HFFc6 (cell line): ENCODE measurements at regions not wholly inside any gene's neighbourhood (a gene's known extent, or its start where the extent isn't known, plus 50 kb on each side); places are given as distances from the start of the nearest gene placed in this dataset.

Experiments
- DNase-seq: peaks from one replicate; pipeline ENCODE4 v3.0.0-alpha.2; 2018
- H3K27ac Mint-ChIP-seq: 2 replicates; pipeline ENCODE4 v1.8.0; 2020; ENCODE audit warnings: mild to moderate bottlenecking, mixed read lengths
- H3K27me3 Mint-ChIP-seq: 2 replicates; pipeline ENCODE4 v1.8.0; 2021; ENCODE audit warnings: mild to moderate bottlenecking, moderate library complexity, mixed read lengths; ENCODE audit not compliant: insufficient read depth
- H3K36me3 Mint-ChIP-seq: 2 replicates; pipeline ENCODE4 v1.8.0; 2021; ENCODE audit warnings: low read depth, mixed read lengths
- H3K4me1 Mint-ChIP-seq: 2 replicates; pipeline ENCODE4 v1.8.0; 2020; ENCODE audit warnings: low read depth, mixed read lengths
- H3K4me3 Mint-ChIP-seq: 2 replicates; pipeline ENCODE4 v1.8.0; 2020; ENCODE audit warnings: mild to moderate bottlenecking, moderate library complexity, mixed read lengths
- H3K9me3 Mint-ChIP-seq: 2 replicates; pipeline ENCODE4 v1.8.0; 2020; ENCODE audit warnings: mild to moderate bottlenecking, mixed read lengths
- CTCF ChIP-seq: fragments of 200-600 bp; sonication (generic); IDR thresholded peaks from 2 replicates; pipeline ENCODE4 v1.5.0; 2021; ENCODE audit warnings: antibody characterized with exemption, mild to moderate bottlenecking

GRCh38 chr12:56851462-56851861, 82.7 kb downstream of the SDR9C7 start:
- peaks cover 5% of the 10 kb centered on the region for H3K27me3 Mint-ChIP-seq
- no peak for TF ChIP-seq CTCF

GRCh38 chr12:56840922-56841321, 77.8 kb downstream of the HSD17B6 start:
- peaks cover 30% of the 10 kb centered on the region for H3K4me1 Mint-ChIP-seq
- peaks cover 10% of the 10 kb centered on the region for H3K27me3 Mint-ChIP-seq
- no peak for TF ChIP-seq CTCF
- no peaks in the 10 kb centered on the region; the same call in 1 of the 2 replicates for H3K9me3 Mint-ChIP-seq
- H3K36me3 Mint-ChIP-seq = no peaks in the 10 kb centered on the region
- no peak overlapping the region for H3K4me3 Mint-ChIP-seq
- H3K27ac Mint-ChIP-seq = no peak overlapping the region
- DNase-seq = peak; percentile 25

More at GRCh38 chr12:56851462-56851861, 82.7 kb downstream of the SDR9C7 start:
- H3K4me3 Mint-ChIP-seq = no peak overlapping the region
- peaks cover 10% of the 10 kb centered on the region for H3K9me3 Mint-ChIP-seq
- no peak overlapping the region for H3K27ac Mint-ChIP-seq
- H3K4me1 Mint-ChIP-seq = no peaks in the 10 kb centered on the region
- no peak for DNase-seq
- no peaks in the 10 kb centered on the region; the same call in 1 of the 2 replicates for H3K36me3 Mint-ChIP-seq

GRCh38 chr12:56839915-56840325, 76.8 kb downstream of the HSD17B6 start:
- Mint-ChIP-seq H3K36me3 (no peaks in the 10 kb centered on the region), H3K9me3 (no peaks in the 10 kb centered on the region), H3K27ac (no peak overlapping the region), H3K4me3 (no peak overlapping the region), H3K4me1 (peaks cover 34% of the 10 kb centered on the region), H3K27me3 (peaks cover 10% of the 10 kb centered on the region)
- TF ChIP-seq CTCF = peak; percentile 77
- peak; percentile 55 for DNase-seq

GRCh38 chr12:56839489-56839848, 76.3 kb downstream of the HSD17B6 start:
- Mint-ChIP-seq H3K4me3 (no peak overlapping the region), H3K27ac (no peak overlapping the region), H3K27me3 (peaks cover 7% of the 10 kb centered on the region), H3K9me3 (no peaks in the 10 kb centered on the region), H3K4me1 (peaks cover 34% of the 10 kb centered on the region), H3K36me3 (no peaks in the 10 kb centered on the region)
- DNase-seq = no peak
- no peak for TF ChIP-seq CTCF

- no peak for TF ChIP-seq CTCF
- H3K9me3 Mint-ChIP-seq = no peaks in the 10 kb centered on the region
- DNase-seq = no peak
- no peaks in the 10 kb centered on the region for H3K36me3 Mint-ChIP-seq
- peaks cover 39% of the 10 kb centered on the region for H3K4me1 Mint-ChIP-seq
- no peak overlapping the region for H3K27ac Mint-ChIP-seq
- no peak overlapping the region for H3K4me3 Mint-ChIP-seq
- H3K27me3 Mint-ChIP-seq = peaks cover 7% of the 10 kb centered on the region
Measured at GRCh38 chr12:56838621-56839488, 75.7 kb downstream of the HSD17B6 start.
